Stimulated activated CD4-positive, alpha-beta T cell treated with anti-CD3 and anti-CD28 coated beads, Interleukin-1b, Interleukin-23, amount 100 ng/mL, for 48 hours (primary cell): ENCODE measurements at regions not wholly inside any gene's neighbourhood (a gene's known extent, or its start where the extent isn't known, plus 50 kb on each side); places are given as distances from the start of the nearest gene placed in this dataset.

Experiments used
- DNase-seq: peaks from one replicate; pipeline ENCODE4 v3.0.0-alpha.2; 2020

- no peak for DNase-seq
Observed at GRCh38 chr5:133794771-133795415, 173.5 kb downstream of the C5orf15 start.

- no peak for DNase-seq
Observed at GRCh38 chr5:133793756-133794465, 174.5 kb downstream of the C5orf15 start.

GRCh38 chr5:133792655-133793054, 175.8 kb downstream of the C5orf15 start:
- no peak for DNase-seq

GRCh38 chr5:133792024-133792423, 176.4 kb downstream of the C5orf15 start:
- no peak for DNase-seq

GRCh38 chr5:133790898-133791297, 177.5 kb downstream of the C5orf15 start:
- no peak for DNase-seq

- no peak for DNase-seq
Observed at GRCh38 chr5:133789428-133789827, 177.1 kb upstream of the FSTL4 start.

GRCh38 chr5:133788121-133788520, 175.8 kb upstream of the FSTL4 start:
- no peak for DNase-seq

- no peak for DNase-seq
Observed at GRCh38 chr5:133786420-133786819, 174.1 kb upstream of the FSTL4 start.

GRCh38 chr5:133785182-133785581, 172.8 kb upstream of the FSTL4 start:
- no peak for DNase-seq

GRCh38 chr5:133783481-133783880, 171.1 kb upstream of the FSTL4 start:
- peak; percentile 23 for DNase-seq

GRCh38 chr5:133782736-133783135, 170.4 kb upstream of the FSTL4 start:
- no peak for DNase-seq

GRCh38 chr5:133781436-133782225, 169.3 kb upstream of the FSTL4 start:
- no peak for DNase-seq

- no peak for DNase-seq
Observed at GRCh38 chr5:133780619-133781280, 168.4 kb upstream of the FSTL4 start.

- DNase-seq = no peak
Observed at GRCh38 chr5:133779828-133780475, 167.6 kb upstream of the FSTL4 start.

GRCh38 chr5:133778636-133779035, 166.3 kb upstream of the FSTL4 start:
- no peak for DNase-seq

- no peak for DNase-seq
Observed at GRCh38 chr5:133777951-133778350, 165.6 kb upstream of the FSTL4 start.

GRCh38 chr5:133775584-133776304, 163.4 kb upstream of the FSTL4 start:
- DNase-seq = no peak

- no peak for DNase-seq
Observed at GRCh38 chr5:133773247-133774202, 161.2 kb upstream of the FSTL4 start.

- no peak for DNase-seq
Observed at GRCh38 chr5:133769842-133770241, 157.5 kb upstream of the FSTL4 start.

GRCh38 chr5:133763744-133764143, 151.4 kb upstream of the FSTL4 start:
- DNase-seq = no peak

- DNase-seq = no peak
Observed at GRCh38 chr5:133761632-133762031, 149.3 kb upstream of the FSTL4 start.
